ENCODE measurements at regions not wholly inside any gene's neighbourhood (a gene's known extent, or its start where the extent isn't known, plus 50 kb on each side); places are given as distances from the start of the nearest gene placed in this dataset.

DNA sequence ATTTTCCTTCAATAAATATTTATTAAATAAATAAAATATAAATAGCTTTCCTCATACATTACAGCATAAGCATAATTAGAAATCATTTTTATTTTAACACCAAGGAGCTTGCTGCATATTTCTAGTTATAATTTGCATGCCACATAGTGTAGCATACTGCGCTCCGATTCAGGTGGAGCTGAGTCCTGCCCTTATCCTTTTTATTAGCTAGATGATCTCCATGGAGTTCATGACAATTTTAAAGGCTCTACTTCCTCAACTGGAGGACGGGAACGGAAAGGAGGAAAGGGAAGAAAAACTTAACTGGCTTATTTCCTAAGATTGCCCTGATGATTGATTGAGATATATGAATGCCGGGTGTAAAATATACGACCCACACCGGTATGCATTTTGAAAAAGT lies 385.2 kb downstream of the PLK2 start:
- Histone ChIP-seq H3K4me3 (ENCODE audit: low read depth, low read length) (no peak overlapping the region), H3K36me3 (ENCODE audit: control insufficient read depth, insufficient read depth, low read length) (no peaks in the 10 kb centered on the region), H3K27me3 (ENCODE audit: control insufficient read depth, insufficient read depth, low read length) (no peaks in the 10 kb centered on the region)
- TF ChIP-seq, protein P1, sequence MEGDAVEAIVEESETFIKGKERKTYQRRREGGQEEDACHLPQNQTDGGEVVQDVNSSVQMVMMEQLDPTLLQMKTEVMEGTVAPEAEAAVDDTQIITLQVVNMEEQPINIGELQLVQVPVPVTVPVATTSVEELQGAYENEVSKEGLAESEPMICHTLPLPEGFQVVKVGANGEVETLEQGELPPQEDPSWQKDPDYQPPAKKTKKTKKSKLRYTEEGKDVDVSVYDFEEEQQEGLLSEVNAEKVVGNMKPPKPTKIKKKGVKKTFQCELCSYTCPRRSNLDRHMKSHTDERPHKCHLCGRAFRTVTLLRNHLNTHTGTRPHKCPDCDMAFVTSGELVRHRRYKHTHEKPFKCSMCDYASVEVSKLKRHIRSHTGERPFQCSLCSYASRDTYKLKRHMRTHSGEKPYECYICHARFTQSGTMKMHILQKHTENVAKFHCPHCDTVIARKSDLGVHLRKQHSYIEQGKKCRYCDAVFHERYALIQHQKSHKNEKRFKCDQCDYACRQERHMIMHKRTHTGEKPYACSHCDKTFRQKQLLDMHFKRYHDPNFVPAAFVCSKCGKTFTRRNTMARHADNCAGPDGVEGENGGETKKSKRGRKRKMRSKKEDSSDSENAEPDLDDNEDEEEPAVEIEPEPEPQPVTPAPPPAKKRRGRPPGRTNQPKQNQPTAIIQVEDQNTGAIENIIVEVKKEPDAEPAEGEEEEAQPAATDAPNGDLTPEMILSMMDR (IDR thresholded peaks at IDR 0.05; ENCODE audit: insufficient read depth, low read length, poor library complexity, severe bottlenecking): no peak
- DNase-seq (ENCODE audit: low read depth): no peak

DNA sequence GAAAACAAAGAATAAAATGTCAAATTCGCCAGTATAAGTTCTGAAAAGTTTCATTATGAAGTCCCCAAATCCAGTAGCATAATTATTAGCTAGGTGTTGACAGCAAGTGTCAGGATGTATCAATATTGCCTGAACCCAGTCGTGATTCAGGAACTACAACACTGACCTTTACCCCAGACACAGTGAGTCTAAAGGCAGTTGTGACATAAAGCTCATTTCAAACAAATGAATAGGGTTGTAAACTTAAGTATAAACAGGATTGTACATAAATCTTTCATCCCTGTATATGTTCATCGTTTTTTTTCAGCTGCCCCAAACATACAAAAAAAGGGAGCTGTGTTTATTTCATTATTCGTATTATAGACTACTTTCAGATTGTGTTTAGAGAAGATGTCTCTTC lies 385.7 kb downstream of the PLK2 start:
- Histone ChIP-seq H3K36me3 (ENCODE audit: control insufficient read depth, insufficient read depth, low read length) (no peaks in the 10 kb centered on the region), H3K4me3 (ENCODE audit: low read depth, low read length) (no peak overlapping the region), H3K27me3 (ENCODE audit: control insufficient read depth, insufficient read depth, low read length) (no peaks in the 10 kb centered on the region)
- DNase-seq (ENCODE audit: low read depth): no peak
- TF ChIP-seq, protein P1 (IDR thresholded peaks at IDR 0.05; ENCODE audit: insufficient read depth, low read length, poor library complexity, severe bottlenecking): no peak

DNA sequence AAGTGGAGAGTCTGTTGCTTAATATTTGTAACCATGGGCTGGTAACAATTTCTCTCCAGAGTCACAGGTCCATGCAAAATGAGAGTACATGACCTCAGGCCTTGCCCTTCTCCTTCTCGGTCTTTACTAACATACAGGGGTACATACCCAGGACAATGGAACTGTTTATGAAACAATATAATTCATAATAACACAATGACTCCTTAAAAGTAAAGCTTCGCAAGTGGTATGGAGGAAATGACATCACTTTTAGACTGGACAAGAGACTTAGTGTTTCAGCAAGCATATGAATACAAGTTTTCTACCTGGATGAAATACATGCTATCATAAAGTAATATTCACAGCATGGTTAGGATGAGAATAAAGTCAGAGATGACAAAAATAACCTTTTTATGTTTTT lies 386.6 kb downstream of the PLK2 start:
- TF ChIP-seq, protein P1 (IDR thresholded peaks at IDR 0.05; ENCODE audit: insufficient read depth, low read length, poor library complexity, severe bottlenecking): no peak
- H3K4me3 ChIP-seq (ENCODE audit: low read depth, low read length): no peak overlapping the region
- DNase-seq (ENCODE audit: low read depth): no peak
- no peaks in the 10 kb centered on the region for H3K27me3 ChIP-seq (ENCODE audit: control insufficient read depth, insufficient read depth, low read length)
- no peaks in the 10 kb centered on the region for H3K36me3 ChIP-seq (ENCODE audit: control insufficient read depth, insufficient read depth, low read length)

DNA sequence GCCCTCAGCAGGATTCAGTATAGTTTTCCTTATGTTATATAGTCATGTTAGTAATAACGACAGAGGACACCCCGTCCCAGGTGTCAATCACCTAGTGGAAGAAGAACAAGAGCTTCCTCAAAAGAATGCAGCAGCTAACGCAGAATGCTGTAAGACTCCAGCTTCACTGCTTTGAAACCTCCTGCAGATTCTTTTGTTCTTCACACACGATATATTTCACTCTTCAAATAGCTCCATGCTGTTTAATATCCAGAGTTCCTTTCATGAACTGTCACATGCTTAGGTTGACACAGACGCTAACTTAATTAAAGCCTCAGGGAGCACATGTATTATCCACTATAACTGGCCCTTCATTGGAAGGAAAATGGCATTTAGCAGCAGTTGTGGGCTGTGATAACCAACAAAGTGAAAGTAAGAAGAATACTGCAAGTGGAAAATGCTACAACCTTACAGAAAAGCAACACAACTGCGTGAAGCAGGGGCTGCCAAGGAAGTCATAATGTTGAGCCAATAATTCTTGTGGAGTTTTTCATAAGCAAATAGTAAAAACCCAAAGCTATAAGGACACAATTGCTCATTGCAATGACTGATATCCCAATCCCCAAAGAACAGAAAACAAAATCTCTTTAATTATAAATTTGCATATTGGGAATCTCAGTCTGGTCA lies 387.5 kb downstream of the PLK2 start:
- DNase-seq (ENCODE audit: low read depth): no peak
- no peaks in the 10 kb centered on the region for H3K27me3 ChIP-seq (ENCODE audit: control insufficient read depth, insufficient read depth, low read length)
- H3K4me3 ChIP-seq (ENCODE audit: low read depth, low read length): no peak overlapping the region
- no peaks in the 10 kb centered on the region for H3K36me3 ChIP-seq (ENCODE audit: control insufficient read depth, insufficient read depth, low read length)
- TF ChIP-seq, protein P1 (IDR thresholded peaks at IDR 0.05; ENCODE audit: insufficient read depth, low read length, poor library complexity, severe bottlenecking): no peak

DNA sequence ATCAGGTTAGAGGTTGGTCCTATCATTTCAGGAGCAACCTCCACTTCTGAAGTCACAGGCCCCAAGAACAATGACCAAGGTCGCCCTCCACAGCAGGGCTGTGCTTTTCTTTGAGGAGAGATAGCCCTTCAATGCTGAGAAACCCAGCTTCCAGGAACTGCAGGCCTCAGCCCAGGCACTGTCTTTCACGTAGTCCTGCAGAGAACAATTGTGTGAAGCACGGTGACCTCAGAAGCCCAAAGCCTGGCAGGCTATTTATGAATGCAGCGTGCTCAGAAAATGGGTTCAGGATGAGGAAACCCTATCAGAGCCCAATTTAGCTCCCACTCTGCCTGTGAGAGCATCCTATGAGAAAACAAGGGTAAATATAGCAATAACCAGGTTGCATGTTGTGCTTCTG lies 388.3 kb downstream of the PLK2 start:
- Histone ChIP-seq H3K4me3 (ENCODE audit: low read depth, low read length) (no peak overlapping the region), H3K36me3 (ENCODE audit: control insufficient read depth, insufficient read depth, low read length) (no peaks in the 10 kb centered on the region), H3K27me3 (ENCODE audit: control insufficient read depth, insufficient read depth, low read length) (no peaks in the 10 kb centered on the region)
- TF ChIP-seq, protein P1 (IDR thresholded peaks at IDR 0.05; ENCODE audit: insufficient read depth, low read length, poor library complexity, severe bottlenecking): no peak
- no peak for DNase-seq (ENCODE audit: low read depth)

DNA sequence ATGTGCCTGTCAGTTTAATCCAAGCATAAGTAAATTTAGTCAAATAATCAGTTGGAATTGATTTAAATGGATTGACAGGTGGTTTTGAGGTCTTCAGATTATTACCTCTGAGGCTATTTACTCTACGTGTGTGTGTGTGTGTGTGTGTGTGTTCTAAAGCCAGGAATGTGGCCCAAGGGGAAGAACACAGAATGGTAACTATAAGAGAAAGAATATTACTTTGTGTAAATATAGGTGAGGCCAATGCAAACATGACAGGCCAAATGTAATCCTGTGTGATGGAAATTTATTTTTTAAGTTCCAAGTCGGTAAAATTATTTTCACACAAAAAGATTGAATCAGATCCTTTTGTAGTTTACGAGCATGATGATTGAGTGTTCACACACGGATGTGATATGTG lies 390.0 kb downstream of the PLK2 start:
- TF ChIP-seq, protein P1 (IDR thresholded peaks at IDR 0.05; ENCODE audit: insufficient read depth, low read length, poor library complexity, severe bottlenecking): no peak
- Histone ChIP-seq H3K27me3 (ENCODE audit: control insufficient read depth, insufficient read depth, low read length) (no peaks in the 10 kb centered on the region), H3K4me3 (ENCODE audit: low read depth, low read length) (no peak overlapping the region), H3K36me3 (ENCODE audit: control insufficient read depth, insufficient read depth, low read length) (no peaks in the 10 kb centered on the region)
- DNase-seq (ENCODE audit: low read depth): no peak
